SK-N-SH treated with all-trans-retinoic acid at 6 μM for 48 hours (cell line): ENCODE measurements at regions not wholly inside any gene's neighbourhood (a gene's known extent, or its start where the extent isn't known, plus 50 kb on each side); places are given as distances from the start of the nearest gene placed in this dataset.

Source experiments
- ATAC-seq: fragments of 200-7000 bp; cut with Tn5 transposase; 3 replicates; pipeline ENCODE4 v1.9.1; 2020; ENCODE audit warnings: mild to moderate bottlenecking, moderate library complexity
- ARNTL ChIP-seq: fragments of 450-650 bp; formaldehyde crosslinking; IDR thresholded peaks from 2 replicates; pipeline ENCODE4 v1.5.0; 2020; ENCODE audit warnings: low read depth, mild to moderate bottlenecking, moderate library complexity, borderline replicate concordance
- BACH2 ChIP-seq: fragments of 250-450 bp; sonication (Bioruptor Pico); IDR thresholded peaks from 2 replicates; pipeline ENCODE4 v1.9.0; 2021; ENCODE audit warnings: mild to moderate bottlenecking, borderline replicate concordance
- ESRRG ChIP-seq: fragments of 250-450 bp; sonication (Bioruptor Pico); IDR thresholded peaks from 2 replicates; pipeline ENCODE4 v1.6.1; 2021; ENCODE audit warnings: mild to moderate bottlenecking
- GLIS3 ChIP-seq: fragments of 250-450 bp; sonication (Bioruptor Pico); IDR thresholded peaks from 2 replicates; pipeline ENCODE4 v1.5.0; 2020; ENCODE audit warnings: mild to moderate bottlenecking, moderate library complexity
- ISL1 ChIP-seq: fragments of 250-450 bp; sonication (Bioruptor Pico); IDR thresholded peaks from 2 replicates; pipeline ENCODE4 v2.1.2; 2022; ENCODE audit warnings: mild to moderate bottlenecking, moderate library complexity
- OSR1 ChIP-seq: fragments of 250-450 bp; sonication (Bioruptor Pico); IDR thresholded peaks from 2 replicates; pipeline ENCODE4 v1.8.0; 2022; ENCODE audit warnings: moderate library complexity, mild to moderate bottlenecking, inconsistent platforms
- PPARA ChIP-seq: fragments of 250-450 bp; sonication (Bioruptor Pico); IDR thresholded peaks from 2 replicates; pipeline ENCODE4 v1.5.0; 2020; ENCODE audit warnings: mild to moderate bottlenecking, borderline replicate concordance
- RARB ChIP-seq: fragments of 250-450 bp; sonication (Bioruptor Pico); IDR thresholded peaks from 2 replicates; pipeline ENCODE4 v1.8.0; 2021; ENCODE audit warnings: mild to moderate bottlenecking, moderate library complexity
- TCF4 ChIP-seq: fragments of 250-450 bp; sonication (Bioruptor Pico); IDR thresholded peaks from 2 replicates; pipeline ENCODE4 v1.8.0; 2021; ENCODE audit warnings: mild to moderate bottlenecking, moderate library complexity, borderline replicate concordance
- ZC3H10 ChIP-seq: fragments of 250-450 bp; sonication (Bioruptor Pico); IDR thresholded peaks from 2 replicates; pipeline ENCODE4 v1.5.1; 2021; ENCODE audit warnings: mild to moderate bottlenecking, moderate library complexity
- ZFP3 ChIP-seq: fragments of 250-450 bp; sonication (Bioruptor Pico); IDR thresholded peaks from 2 replicates; pipeline ENCODE4 v1.5.0; 2020; ENCODE audit warnings: mild to moderate bottlenecking, moderate library complexity
- ZFP30 ChIP-seq: fragments of 450-650 bp; formaldehyde crosslinking; IDR thresholded peaks from 2 replicates; pipeline ENCODE4 v1.5.0; 2022; ENCODE audit warnings: mild to moderate bottlenecking, moderate library complexity
- ZNF565 ChIP-seq: fragments of 450-650 bp; formaldehyde crosslinking; conservative IDR thresholded peaks from 2 replicates; pipeline ENCODE4 v1.5.0; 2020; ENCODE audit warnings: low read depth, mild to moderate bottlenecking, moderate library complexity
- ZNF70 ChIP-seq: fragments of 450-650 bp; formaldehyde crosslinking; IDR thresholded peaks from 2 replicates; pipeline ENCODE4 v1.5.0; 2020; ENCODE audit warnings: mild to moderate bottlenecking, moderate library complexity
- ZNF8 ChIP-seq: fragments of 450-650 bp; formaldehyde crosslinking; IDR thresholded peaks from 2 replicates; pipeline ENCODE4 v1.5.0; 2020; ENCODE audit warnings: mild to moderate bottlenecking, moderate library complexity
- TF ChIP-seq, protein P1 (sequence below): fragments of 250-450 bp; sonication (Bioruptor Pico); IDR thresholded peaks from 2 replicates; pipeline ENCODE4 v1.5.1; 2021; ENCODE audit warnings: mild to moderate bottlenecking, moderate library complexity
- TF ChIP-seq, protein P2 (sequence below): fragments of 250-450 bp; sonication (Bioruptor Pico); IDR thresholded peaks from 2 replicates; pipeline ENCODE4 v1.5.0; 2020; ENCODE audit warnings: mild to moderate bottlenecking, moderate library complexity
- TF ChIP-seq, protein P3 (sequence below): fragments of 250-450 bp; sonication (Bioruptor Pico); IDR thresholded peaks from 2 replicates; pipeline ENCODE4 v1.8.0; 2021; ENCODE audit warnings: low read depth, mild to moderate bottlenecking, moderate library complexity, borderline replicate concordance
- TF ChIP-seq, protein P4 (sequence below): fragments of 250-450 bp; sonication (Bioruptor Pico); IDR thresholded peaks from 2 replicates; pipeline ENCODE4 v1.8.0; 2020; ENCODE audit warnings: mild to moderate bottlenecking, moderate library complexity, borderline replicate concordance
- TF ChIP-seq, protein P5 (sequence below): fragments of 250-450 bp; sonication (Bioruptor Pico); IDR thresholded peaks from 2 replicates; pipeline ENCODE4 v1.5.1; 2020; ENCODE audit warnings: low read depth, mild to moderate bottlenecking, moderate library complexity

DNA sequence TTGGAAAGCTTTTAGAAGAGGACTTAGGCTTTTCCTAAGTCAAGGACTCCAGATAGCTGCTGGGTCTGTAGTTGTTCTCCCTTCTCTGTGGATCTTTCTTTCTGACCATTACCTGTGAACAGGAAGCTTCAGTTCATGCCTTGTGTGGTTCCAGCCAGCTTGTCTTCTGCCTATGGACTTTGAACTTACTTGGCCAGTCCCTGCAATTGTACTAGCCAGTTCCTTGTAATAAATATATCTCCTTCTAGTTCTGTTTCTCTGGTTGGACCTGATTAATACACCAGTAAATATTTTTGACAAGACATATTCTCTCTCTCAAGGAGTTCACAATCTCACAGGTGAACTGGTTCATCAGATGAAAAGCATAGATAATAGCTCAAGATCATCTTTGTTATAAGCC, 341.3 kb upstream of the DPPA4 start (continued):
- TF ChIP-seq ZNF8 (CRISPR knock-in tag): no peak
- TF ChIP-seq ZFP3 (CRISPR knock-in tag): no peak
- TF ChIP-seq, protein P1, sequence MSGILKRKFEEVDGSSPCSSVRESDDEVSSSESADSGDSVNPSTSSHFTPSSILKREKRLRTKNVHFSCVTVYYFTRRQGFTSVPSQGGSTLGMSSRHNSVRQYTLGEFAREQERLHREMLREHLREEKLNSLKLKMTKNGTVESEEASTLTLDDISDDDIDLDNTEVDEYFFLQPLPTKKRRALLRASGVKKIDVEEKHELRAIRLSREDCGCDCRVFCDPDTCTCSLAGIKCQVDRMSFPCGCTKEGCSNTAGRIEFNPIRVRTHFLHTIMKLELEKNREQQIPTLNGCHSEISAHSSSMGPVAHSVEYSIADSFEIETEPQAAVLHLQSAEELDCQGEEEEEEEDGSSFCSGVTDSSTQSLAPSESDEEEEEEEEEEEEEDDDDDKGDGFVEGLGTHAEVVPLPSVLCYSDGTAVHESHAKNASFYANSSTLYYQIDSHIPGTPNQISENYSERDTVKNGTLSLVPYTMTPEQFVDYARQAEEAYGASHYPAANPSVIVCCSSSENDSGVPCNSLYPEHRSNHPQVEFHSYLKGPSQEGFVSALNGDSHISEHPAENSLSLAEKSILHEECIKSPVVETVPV: no peak

DNA sequence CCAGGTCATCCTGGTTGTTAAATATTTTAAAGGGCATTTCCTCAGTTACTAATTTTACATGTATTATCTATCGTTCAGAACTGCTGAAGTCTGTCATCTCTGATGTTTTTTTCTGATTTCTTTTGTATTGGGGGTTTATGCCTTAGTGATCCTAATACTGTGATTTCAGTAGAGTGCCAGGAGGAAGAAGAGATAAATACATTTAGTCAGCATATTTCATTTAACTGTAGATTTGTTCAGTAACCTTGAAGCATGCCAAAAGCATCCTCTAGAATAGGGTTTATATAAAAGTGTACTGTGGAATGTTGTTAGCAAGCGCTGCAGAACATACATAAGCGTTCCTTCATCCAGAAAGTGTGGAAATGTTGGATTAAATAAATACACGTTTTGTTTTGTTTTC, 342.3 kb upstream of the DPPA4 start:
- TF ChIP-seq ISL1: no peak
- TF ChIP-seq ESRRG (CRISPR knock-in tag): no peak
- no peak for ATAC-seq

DNA sequence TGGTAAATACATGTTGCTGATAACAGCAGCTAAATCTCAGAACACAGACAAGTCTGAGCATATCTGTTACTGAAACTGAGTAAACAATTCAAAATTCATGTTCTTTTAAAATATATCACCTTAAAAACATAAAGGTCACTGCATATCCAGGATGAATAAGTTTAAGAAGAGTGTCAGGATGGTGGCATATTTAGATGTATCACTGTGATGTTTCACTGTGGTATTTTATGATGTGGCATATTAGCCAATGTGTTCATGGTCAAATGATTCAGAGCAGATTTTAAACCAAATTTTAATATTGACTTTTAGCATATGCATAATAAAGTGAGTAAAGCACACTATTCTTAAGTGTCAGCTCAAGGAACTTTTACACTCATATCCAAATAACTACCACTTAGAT, 346.4 kb upstream of the DPPA4 start:
- no peak for ATAC-seq
- TF ChIP-seq ZC3H10 (CRISPR knock-in tag): no peak
- TF ChIP-seq, protein P2, sequence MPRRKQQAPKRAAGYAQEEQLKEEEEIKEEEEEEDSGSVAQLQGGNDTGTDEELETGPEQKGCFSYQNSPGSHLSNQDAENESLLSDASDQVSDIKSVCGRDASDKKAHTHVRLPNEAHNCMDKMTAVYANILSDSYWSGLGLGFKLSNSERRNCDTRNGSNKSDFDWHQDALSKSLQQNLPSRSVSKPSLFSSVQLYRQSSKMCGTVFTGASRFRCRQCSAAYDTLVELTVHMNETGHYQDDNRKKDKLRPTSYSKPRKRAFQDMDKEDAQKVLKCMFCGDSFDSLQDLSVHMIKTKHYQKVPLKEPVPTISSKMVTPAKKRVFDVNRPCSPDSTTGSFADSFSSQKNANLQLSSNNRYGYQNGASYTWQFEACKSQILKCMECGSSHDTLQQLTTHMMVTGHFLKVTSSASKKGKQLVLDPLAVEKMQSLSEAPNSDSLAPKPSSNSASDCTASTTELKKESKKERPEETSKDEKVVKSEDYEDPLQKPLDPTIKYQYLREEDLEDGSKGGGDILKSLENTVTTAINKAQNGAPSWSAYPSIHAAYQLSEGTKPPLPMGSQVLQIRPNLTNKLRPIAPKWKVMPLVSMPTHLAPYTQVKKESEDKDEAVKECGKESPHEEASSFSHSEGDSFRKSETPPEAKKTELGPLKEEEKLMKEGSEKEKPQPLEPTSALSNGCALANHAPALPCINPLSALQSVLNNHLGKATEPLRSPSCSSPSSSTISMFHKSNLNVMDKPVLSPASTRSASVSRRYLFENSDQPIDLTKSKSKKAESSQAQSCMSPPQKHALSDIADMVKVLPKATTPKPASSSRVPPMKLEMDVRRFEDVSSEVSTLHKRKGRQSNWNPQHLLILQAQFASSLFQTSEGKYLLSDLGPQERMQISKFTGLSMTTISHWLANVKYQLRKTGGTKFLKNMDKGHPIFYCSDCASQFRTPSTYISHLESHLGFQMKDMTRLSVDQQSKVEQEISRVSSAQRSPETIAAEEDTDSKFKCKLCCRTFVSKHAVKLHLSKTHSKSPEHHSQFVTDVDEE (CRISPR knock-in tag): no peak
- no peak for TF ChIP-seq ISL1
- no peak for TF ChIP-seq ZFP3 (CRISPR knock-in tag)
- TF ChIP-seq ZFP30: no peak
- no peak for TF ChIP-seq PPARA (CRISPR knock-in tag)
- TF ChIP-seq RARB (CRISPR knock-in tag): no peak
- no peak for TF ChIP-seq ZNF8 (CRISPR knock-in tag)
- TF ChIP-seq OSR1: no peak
- no peak for TF ChIP-seq GLIS3
- no peak for TF ChIP-seq ZNF70 (CRISPR knock-in tag)
- TF ChIP-seq BACH2: no peak
- no peak for TF ChIP-seq ZNF565 (CRISPR knock-in tag)
- TF ChIP-seq ARNTL (CRISPR knock-in tag): no peak

DNA sequence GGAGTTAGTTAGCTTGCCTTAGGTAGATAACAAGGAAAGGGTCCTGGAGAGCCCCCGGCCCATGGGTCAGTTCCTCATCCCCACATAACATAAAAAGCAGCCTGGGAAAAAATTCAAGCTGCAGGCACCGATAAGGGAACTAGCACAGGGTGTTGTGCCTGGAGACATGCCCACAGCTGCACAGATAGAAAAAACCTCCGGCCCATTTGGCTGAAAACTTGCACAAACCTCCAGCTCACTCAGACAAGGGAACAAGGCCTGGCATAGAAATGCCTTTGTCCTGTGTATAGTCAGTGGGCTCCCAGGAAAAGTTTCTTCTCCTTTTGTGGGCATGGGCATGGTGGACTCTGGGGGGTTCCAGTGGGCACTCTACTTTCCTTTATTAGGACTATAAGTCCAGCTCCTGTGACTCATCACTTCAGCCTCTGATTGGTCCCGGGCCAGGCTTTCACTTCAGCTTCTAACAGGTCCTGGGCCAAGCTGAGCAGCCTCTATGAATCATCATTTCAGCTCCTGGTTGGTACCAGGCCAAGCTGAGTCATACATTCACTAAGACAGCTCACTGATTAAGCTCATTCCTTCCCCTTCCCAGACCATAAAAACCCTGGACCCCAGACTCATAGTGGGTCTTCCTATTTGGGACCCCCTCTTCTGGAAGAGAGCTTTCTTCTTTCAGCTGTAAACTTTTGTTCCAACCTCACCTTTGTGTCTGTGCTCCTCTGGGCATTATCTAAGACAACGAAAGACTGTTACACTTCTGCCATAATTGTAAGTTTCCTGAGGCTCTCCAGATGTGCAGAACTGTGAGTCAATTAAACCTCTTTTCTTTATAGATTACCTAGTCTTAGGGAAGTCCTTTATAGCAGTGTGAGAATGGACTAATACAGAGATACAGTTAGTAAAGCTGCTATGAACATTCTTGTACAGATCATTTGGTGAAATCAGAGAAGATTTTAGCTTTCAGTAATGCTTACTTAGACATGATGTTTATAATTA, 348.0 kb upstream of the DPPA4 start:
- peak; percentile 99 for ATAC-seq
- TF ChIP-seq ARNTL (CRISPR knock-in tag) (no peak), ZFP30 (no peak), ISL1 (no peak), ZNF565 (CRISPR knock-in tag) (no peak), ZNF70 (CRISPR knock-in tag) (no peak), OSR1 (no peak), TCF4 (CRISPR knock-in tag) (no peak), PPARA (CRISPR knock-in tag) (no peak), ZNF8 (CRISPR knock-in tag) (no peak), ZC3H10 (CRISPR knock-in tag) (no peak), BACH2 (no peak), ESRRG (CRISPR knock-in tag) (no peak), RARB (CRISPR knock-in tag) (no peak)
- TF ChIP-seq, protein P3, sequence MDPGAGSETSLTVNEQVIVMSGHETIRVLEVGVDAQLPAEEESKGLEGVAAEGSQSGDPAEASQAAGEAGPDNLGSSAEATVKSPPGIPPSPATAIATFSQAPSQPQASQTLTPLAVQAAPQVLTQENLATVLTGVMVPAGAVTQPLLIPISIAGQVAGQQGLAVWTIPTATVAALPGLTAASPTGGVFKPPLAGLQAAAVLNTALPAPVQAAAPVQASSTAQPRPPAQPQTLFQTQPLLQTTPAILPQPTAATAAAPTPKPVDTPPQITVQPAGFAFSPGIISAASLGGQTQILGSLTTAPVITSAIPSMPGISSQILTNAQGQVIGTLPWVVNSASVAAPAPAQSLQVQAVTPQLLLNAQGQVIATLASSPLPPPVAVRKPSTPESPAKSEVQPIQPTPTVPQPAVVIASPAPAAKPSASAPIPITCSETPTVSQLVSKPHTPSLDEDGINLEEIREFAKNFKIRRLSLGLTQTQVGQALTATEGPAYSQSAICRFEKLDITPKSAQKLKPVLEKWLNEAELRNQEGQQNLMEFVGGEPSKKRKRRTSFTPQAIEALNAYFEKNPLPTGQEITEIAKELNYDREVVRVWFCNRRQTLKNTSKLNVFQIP (CRISPR knock-in tag): no peak
- TF ChIP-seq, protein P1: no peak
- TF ChIP-seq, protein P4, sequence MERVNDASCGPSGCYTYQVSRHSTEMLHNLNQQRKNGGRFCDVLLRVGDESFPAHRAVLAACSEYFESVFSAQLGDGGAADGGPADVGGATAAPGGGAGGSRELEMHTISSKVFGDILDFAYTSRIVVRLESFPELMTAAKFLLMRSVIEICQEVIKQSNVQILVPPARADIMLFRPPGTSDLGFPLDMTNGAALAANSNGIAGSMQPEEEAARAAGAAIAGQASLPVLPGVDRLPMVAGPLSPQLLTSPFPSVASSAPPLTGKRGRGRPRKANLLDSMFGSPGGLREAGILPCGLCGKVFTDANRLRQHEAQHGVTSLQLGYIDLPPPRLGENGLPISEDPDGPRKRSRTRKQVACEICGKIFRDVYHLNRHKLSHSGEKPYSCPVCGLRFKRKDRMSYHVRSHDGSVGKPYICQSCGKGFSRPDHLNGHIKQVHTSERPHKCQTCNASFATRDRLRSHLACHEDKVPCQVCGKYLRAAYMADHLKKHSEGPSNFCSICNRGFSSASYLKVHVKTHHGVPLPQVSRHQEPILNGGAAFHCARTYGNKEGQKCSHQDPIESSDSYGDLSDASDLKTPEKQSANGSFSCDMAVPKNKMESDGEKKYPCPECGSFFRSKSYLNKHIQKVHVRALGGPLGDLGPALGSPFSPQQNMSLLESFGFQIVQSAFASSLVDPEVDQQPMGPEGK (CRISPR knock-in tag): no peak
- TF ChIP-seq, protein P2 (CRISPR knock-in tag): no peak
- TF ChIP-seq, protein P5, sequence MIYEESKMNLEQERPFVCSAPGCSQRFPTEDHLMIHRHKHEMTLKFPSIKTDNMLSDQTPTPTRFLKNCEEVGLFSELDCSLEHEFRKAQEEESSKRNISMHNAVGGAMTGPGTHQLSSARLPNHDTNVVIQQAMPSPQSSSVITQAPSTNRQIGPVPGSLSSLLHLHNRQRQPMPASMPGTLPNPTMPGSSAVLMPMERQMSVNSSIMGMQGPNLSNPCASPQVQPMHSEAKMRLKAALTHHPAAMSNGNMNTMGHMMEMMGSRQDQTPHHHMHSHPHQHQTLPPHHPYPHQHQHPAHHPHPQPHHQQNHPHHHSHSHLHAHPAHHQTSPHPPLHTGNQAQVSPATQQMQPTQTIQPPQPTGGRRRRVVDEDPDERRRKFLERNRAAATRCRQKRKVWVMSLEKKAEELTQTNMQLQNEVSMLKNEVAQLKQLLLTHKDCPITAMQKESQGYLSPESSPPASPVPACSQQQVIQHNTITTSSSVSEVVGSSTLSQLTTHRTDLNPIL (CRISPR knock-in tag): no peak
